ENCODE measurements at regions not wholly inside any gene's neighbourhood (a gene's known extent, or its start where the extent isn't known, plus 50 kb on each side); places are given as distances from the start of the nearest gene placed in this dataset.

GRCh38 chr10:2949221-2949947, 118.0 kb upstream of the PFKP start:
- DNase-seq, result no peak

GRCh38 chr10:2948127-2948854, 119.1 kb upstream of the PFKP start:
- no peak for DNase-seq

- no peak for DNase-seq
Measured at GRCh38 chr10:2944788-2945187, 122.6 kb upstream of the PFKP start.

GRCh38 chr10:2943932-2944614, 123.3 kb upstream of the PFKP start:
- DNase-seq, result no peak

GRCh38 chr10:2942938-2943337, 124.4 kb upstream of the PFKP start:
- no peak for DNase-seq

GRCh38 chr10:2938869-2939268, 128.5 kb upstream of the PFKP start:
- DNase-seq, result no peak

GRCh38 chr10:2936816-2937215, 130.5 kb upstream of the PFKP start:
- no peak for DNase-seq

- DNase-seq, result no peak
Measured at GRCh38 chr10:2935647-2936386, 131.5 kb upstream of the PFKP start.

- no peak for DNase-seq
Measured at GRCh38 chr10:2933924-2934323, 133.4 kb upstream of the PFKP start.

GRCh38 chr10:2933519-2933918, 133.8 kb upstream of the PFKP start:
- no peak for DNase-seq

- no peak for DNase-seq
Measured at GRCh38 chr10:2933071-2933470, 134.3 kb upstream of the PFKP start.

GRCh38 chr10:2929480-2930258, 137.7 kb upstream of the PFKP start:
- no peak for DNase-seq

GRCh38 chr10:2927958-2928840, 139.1 kb upstream of the PFKP start:
- peak; percentile 76 to 78 for DNase-seq

- DNase-seq, result no peak
Measured at GRCh38 chr10:2926918-2927660, 140.3 kb upstream of the PFKP start.

GRCh38 chr10:2925631-2926030, 141.7 kb upstream of the PFKP start:
- no peak for DNase-seq

GRCh38 chr10:2924431-2924830, 142.9 kb upstream of the PFKP start:
- DNase-seq, result no peak

- no peak for DNase-seq
Measured at GRCh38 chr10:2921956-2922680, 145.2 kb upstream of the PFKP start.

GRCh38 chr10:2920637-2921036, 146.7 kb upstream of the PFKP start:
- DNase-seq, result no peak

GRCh38 chr10:2920168-2920567, 147.2 kb upstream of the PFKP start:
- no peak for DNase-seq

- DNase-seq, result no peak
Measured at GRCh38 chr10:2919016-2919415, 148.3 kb upstream of the PFKP start.
